SK-N-SH (cell line): ENCODE measurements at regions not wholly inside any gene's neighbourhood (a gene's known extent, or its start where the extent isn't known, plus 50 kb on each side); places are given as distances from the start of the nearest gene placed in this dataset.

Experiments used
- CTCF ChIA-PET: fragments of 300-600, 350-600 bp; formaldehyde crosslinking; extraction: SDS; loops from one replicate; lab custom pipeline; 2021; lab: Yijun Ruan, JAX
- POLR2A ChIA-PET: fragments of 350-600 bp; sonication (Branson Sonifier 250); formaldehyde crosslinking; extraction: SDS; loops from one replicate; lab custom pipeline; 2020; ENCODE audit warnings: antibody characterized with exemption, inconsistent platforms; lab: Yijun Ruan, JAX
- DNase-seq: peaks from one replicate; pipeline ENCODE4 v3.0.0; 2012
- H2AFZ ChIP-seq: fragments of 200-600 bp; sonication (generic); 2 replicates; pipeline ENCODE4 v1.8.1; 2016; ENCODE audit warnings: antibody characterized with exemption, mild to moderate bottlenecking, low read depth
- H3F3A ChIP-seq: fragments of 200-600 bp; sonication (generic); replicated peaks from 2 replicates; pipeline ENCODE3; 2016; ENCODE audit warnings: antibody characterized with exemption, mild to moderate bottlenecking; ENCODE audit not compliant: insufficient read depth
- H3K27ac ChIP-seq, 2 experiments: fragments of 200-500 bp in 1 of 2; fragments of 200-600 bp in 1 of 2; sonication (Bioruptor generic) in 1 of 2; sonication (generic), shearing (Covaris generic) in 1 of 2; 2 replicates each; pipeline versions ENCODE4 v1.5.1 to v1.6.1; 2014 to 2016; ENCODE audit warnings: low read depth in 2 of 2, inconsistent platforms in 1 of 2, low read length in 1 of 2, mild to moderate bottlenecking in 1 of 2, mixed read lengths in 1 of 2
- H3K27me3 ChIP-seq: fragments of 200-600 bp; sonication (generic), shearing (Covaris generic); 2 replicates; pipeline ENCODE4 v1.6.1; 2016; ENCODE audit warnings: mixed run types; ENCODE audit not compliant: insufficient read depth
- H3K36me3 ChIP-seq, 2 experiments: fragments of 200-500 bp in 1 of 2; fragments of 200-600 bp in 1 of 2; sonication (Bioruptor generic) in 1 of 2; sonication (generic) in 1 of 2; replicated peaks in 1 of 2; 2 replicates each; pipeline versions ENCODE3 to v1.5.1; 2014 to 2016; ENCODE audit warnings: low read length in 1 of 2, mild to moderate bottlenecking in 1 of 2; ENCODE audit not compliant: insufficient read depth in 2 of 2, control insufficient read depth in 1 of 2
- H3K4me1 ChIP-seq, 2 experiments: fragments of 200-500 bp in 1 of 2; fragments of 200-600 bp in 1 of 2; sonication (Bioruptor generic) in 1 of 2; sonication (generic), shearing (Covaris generic) in 1 of 2; 2 replicates each; pipeline versions ENCODE4 v1.5.1 to v1.6.1; 2014 to 2016; ENCODE audit warnings: low read depth in 1 of 2, low read length in 1 of 2, mixed run types in 1 of 2; ENCODE audit not compliant: insufficient read depth in 2 of 2, control insufficient read depth in 1 of 2
- H3K4me2 ChIP-seq: fragments of 200-600 bp; sonication (generic), shearing (Covaris generic); 2 replicates; pipeline ENCODE4 v1.6.1; 2017; ENCODE audit warnings: mixed run types
- H3K4me3 ChIP-seq, 2 experiments: fragments of 200-500 bp in 1 of 2; fragments of 200-600 bp in 1 of 2; sonication (Bioruptor generic) in 1 of 2; sonication (generic), shearing (Covaris generic) in 1 of 2; 2 replicates each; pipeline versions ENCODE4 v1.5.1 to v1.8.1; 2014 to 2016; ENCODE audit warnings: low read depth in 2 of 2, inconsistent platforms in 1 of 2, low read length in 1 of 2, mild to moderate bottlenecking in 1 of 2, mixed read lengths in 1 of 2, moderate library complexity in 1 of 2
- H3K79me2 ChIP-seq: fragments of 200-600 bp; sonication (generic); 2 replicates; pipeline ENCODE4 v1.8.1; 2017; ENCODE audit warnings: mild to moderate bottlenecking; ENCODE audit not compliant: insufficient read depth
- H3K9ac ChIP-seq: fragments of 200-600 bp; sonication (generic); 2 replicates; pipeline ENCODE4 v1.6.1; 2017; ENCODE audit warnings: mixed run types
- H3K9me2 ChIP-seq: fragments of 200-600 bp; sonication (generic); 2 replicates; pipeline ENCODE4 v1.6.1; 2017; ENCODE audit warnings: mixed run types
- H3K9me3 ChIP-seq: fragments of 200-600 bp; sonication (generic); 2 replicates; pipeline ENCODE4 v1.6.1; 2017; ENCODE audit warnings: mixed run types, mild to moderate bottlenecking, moderate library complexity
- H4K20me1 ChIP-seq: fragments of 200-600 bp; sonication (generic); 2 replicates; pipeline ENCODE4 v1.6.1; 2017; ENCODE audit warnings: mild to moderate bottlenecking, mixed run types; ENCODE audit not compliant: insufficient read depth
- ELF1 ChIP-seq: IDR thresholded peaks from 2 replicates; pipeline ENCODE4 v1.4.0; 2012
- GABPA ChIP-seq: IDR thresholded peaks from 2 replicates; pipeline ENCODE4 v1.4.0; 2012; ENCODE audit warnings: low read depth, mild to moderate bottlenecking
- JUND ChIP-seq: IDR thresholded peaks from 2 replicates; pipeline ENCODE4 v1.4.0; 2012
- MAX ChIP-seq: IDR thresholded peaks from 2 replicates; pipeline ENCODE4 v1.4.0; 2012; ENCODE audit warnings: low read depth
- MXI1 ChIP-seq: IDR thresholded peaks from 2 replicates; pipeline ENCODE4 v1.6.1; 2012; ENCODE audit warnings: mild to moderate bottlenecking, low read depth, low read length, improper control_type of control experiment
- PBX3 ChIP-seq: IDR thresholded peaks from 2 replicates; pipeline ENCODE4; 2012
- RCOR1 ChIP-seq: fragments of 150-350 bp; IDR thresholded peaks from 2 replicates; pipeline ENCODE4 v1.6.1; 2017; ENCODE audit warnings: antibody characterized with exemption, low read length
- REST ChIP-seq: IDR thresholded peaks from 2 replicates; pipeline ENCODE4 v1.6.1; 2012; ENCODE audit warnings: mild to moderate bottlenecking, low read depth, low read length, moderate library complexity
- SIN3A ChIP-seq: IDR thresholded peaks from 2 replicates; pipeline ENCODE4 v1.6.1; 2012; ENCODE audit warnings: low read depth, mild to moderate bottlenecking, low read length, moderate library complexity, borderline replicate concordance
- USF1 ChIP-seq: IDR thresholded peaks from 2 replicates; pipeline ENCODE4 v1.4.0; 2012; ENCODE audit warnings: low read depth, borderline replicate concordance
- YY1 ChIP-seq: IDR thresholded peaks from 2 replicates; pipeline ENCODE4 v1.4.0; 2012; ENCODE audit warnings: low read depth, mild to moderate bottlenecking
- ZBTB33 ChIP-seq: IDR thresholded peaks from 2 replicates; pipeline ENCODE4 v1.4.0; 2012; ENCODE audit warnings: low read depth, borderline replicate concordance
- WGBS: methylation state at CpG from one replicate; pipeline ENCODE4 v1.1.6; 2017; ENCODE audit warnings: low lambda C conversion rate; 5-methylcytosine and 5-hydroxymethylcytosine counted together

GRCh38 chr11:110929129-110929528 lies 216.9 kb upstream of the ARHGAP20 start:
- no peaks in the 10 kb centered on the region for H3K36me3 ChIP-seq
- H4K20me1 ChIP-seq: no peaks in the 10 kb centered on the region
- no peaks in the 10 kb centered on the region for H3F3A ChIP-seq
- ChIA-PET CTCF (interaction anchor here (0.9 to 1.0 kb wide), 2 partner anchors 17 to 29 kb away, joined by 3 read pairs; no protein-coding TSS in a partner anchor), POLR2A (no interaction called here)
- no peak overlapping the region for H2AFZ ChIP-seq
- H3K79me2 ChIP-seq: no peaks in the 10 kb centered on the region
- no peak for DNase-seq
- H3K4me1 ChIP-seq: no peaks in the 10 kb centered on the region
- no peaks in the 10 kb centered on the region for H3K9me2 ChIP-seq
- no peak overlapping the region for H3K4me2 ChIP-seq
- TF ChIP-seq ELF1 (no peak), REST (no peak), USF1 (no peak), MAX (no peak), GABPA (no peak), MXI1 (no peak), ZBTB33 (no peak), YY1 (no peak), SIN3A (no peak), PBX3 (no peak), JUND (no peak), RCOR1 (no peak)
- H3K4me3 ChIP-seq: no peak overlapping the region
- 62% methylated on average over 1 of the region's 1 CpG for WGBS
- no peak overlapping the region for H3K9ac ChIP-seq
- no peaks in the 10 kb centered on the region for H3K27me3 ChIP-seq
- no peak overlapping the region for H3K27ac ChIP-seq
- no peaks in the 10 kb centered on the region for H3K9me3 ChIP-seq
